ENCODE measurements at regions not wholly inside any gene's neighbourhood (a gene's known extent, or its start where the extent isn't known, plus 50 kb on each side); places are given as distances from the start of the nearest gene placed in this dataset.

DNA sequence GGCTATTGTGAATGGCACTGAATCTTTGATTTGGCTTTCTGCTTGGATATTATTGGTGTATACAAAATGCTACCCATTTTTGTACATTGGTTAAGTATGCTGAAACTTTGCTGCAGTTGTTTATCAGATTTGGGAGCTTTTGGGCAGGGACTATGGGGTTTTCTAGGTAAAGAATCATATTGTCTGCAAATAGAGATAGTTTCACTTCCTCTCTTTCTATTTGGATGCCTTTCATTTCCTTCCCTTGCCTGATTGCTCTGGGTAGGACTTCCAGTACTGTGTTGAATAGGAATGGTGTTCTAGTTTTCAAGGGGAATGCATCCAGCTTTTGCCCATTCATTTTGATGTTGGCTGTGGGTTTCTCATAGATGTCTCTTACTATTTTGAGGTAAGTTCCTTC lies 489.1 kb upstream of the LRATD1 start:
- BruUV-seq (replicated peaks), result no TSS peak
- TF ChIP-seq ZNF24 (IDR thresholded peaks at IDR 0.05) (0 out of 2 replicates have a peak, but pooled peaks have one; percentile 7), ETV6 (conservative IDR thresholded peaks at IDR 0.05 in 1 of 2, IDR thresholded peaks at IDR 0.05 in 1 of 2; ENCODE audit: borderline replicate concordance in 1 of 2, low read depth in 1 of 2) (peak in 1 of 2 experiments; percentile 76; a peak in 2 of 4 replicates), ZNF217 (IDR thresholded peaks at IDR 0.05) (0 out of 2 replicates have a peak, but pooled peaks have one; percentile 44), NBN (IDR thresholded peaks at IDR 0.05) (no peak), ZSCAN29 (IDR thresholded peaks at IDR 0.05) (no peak), GATAD2B (conservative IDR thresholded peaks at IDR 0.05; ENCODE audit: low read depth) (no peak), RUNX3 (IDR thresholded peaks at IDR 0.05; ENCODE audit: low read length) (0 out of 2 replicates have a peak, but pooled peaks have one; percentile 6), ATF7 (IDR thresholded peaks at IDR 0.05; ENCODE audit: low read depth) (0 out of 2 replicates have a peak, but pooled peaks have one; percentile 16), IKZF1 (conservative IDR thresholded peaks at IDR 0.05) (peak; percentile 65), MTA2 (IDR thresholded peaks at IDR 0.05; ENCODE audit: low read depth) (peak; percentile 29; the same call in 1 of the 2 replicates), SPI1 (IDR thresholded peaks at IDR 0.05; ENCODE audit: borderline replicate concordance, insufficient read depth, low read depth, low read length) (peak; percentile 91), EED (IDR thresholded peaks at IDR 0.05; ENCODE audit: low read depth) (peak; percentile 56; the same call in 1 of the 2 replicates), DPF2 (IDR thresholded peaks at IDR 0.05) (peak; percentile 44; the same call in 1 of the 2 replicates), IKZF2 (IDR thresholded peaks at IDR 0.05) (peak; percentile 79 to 81)
- TF ChIP-seq, protein P1, sequence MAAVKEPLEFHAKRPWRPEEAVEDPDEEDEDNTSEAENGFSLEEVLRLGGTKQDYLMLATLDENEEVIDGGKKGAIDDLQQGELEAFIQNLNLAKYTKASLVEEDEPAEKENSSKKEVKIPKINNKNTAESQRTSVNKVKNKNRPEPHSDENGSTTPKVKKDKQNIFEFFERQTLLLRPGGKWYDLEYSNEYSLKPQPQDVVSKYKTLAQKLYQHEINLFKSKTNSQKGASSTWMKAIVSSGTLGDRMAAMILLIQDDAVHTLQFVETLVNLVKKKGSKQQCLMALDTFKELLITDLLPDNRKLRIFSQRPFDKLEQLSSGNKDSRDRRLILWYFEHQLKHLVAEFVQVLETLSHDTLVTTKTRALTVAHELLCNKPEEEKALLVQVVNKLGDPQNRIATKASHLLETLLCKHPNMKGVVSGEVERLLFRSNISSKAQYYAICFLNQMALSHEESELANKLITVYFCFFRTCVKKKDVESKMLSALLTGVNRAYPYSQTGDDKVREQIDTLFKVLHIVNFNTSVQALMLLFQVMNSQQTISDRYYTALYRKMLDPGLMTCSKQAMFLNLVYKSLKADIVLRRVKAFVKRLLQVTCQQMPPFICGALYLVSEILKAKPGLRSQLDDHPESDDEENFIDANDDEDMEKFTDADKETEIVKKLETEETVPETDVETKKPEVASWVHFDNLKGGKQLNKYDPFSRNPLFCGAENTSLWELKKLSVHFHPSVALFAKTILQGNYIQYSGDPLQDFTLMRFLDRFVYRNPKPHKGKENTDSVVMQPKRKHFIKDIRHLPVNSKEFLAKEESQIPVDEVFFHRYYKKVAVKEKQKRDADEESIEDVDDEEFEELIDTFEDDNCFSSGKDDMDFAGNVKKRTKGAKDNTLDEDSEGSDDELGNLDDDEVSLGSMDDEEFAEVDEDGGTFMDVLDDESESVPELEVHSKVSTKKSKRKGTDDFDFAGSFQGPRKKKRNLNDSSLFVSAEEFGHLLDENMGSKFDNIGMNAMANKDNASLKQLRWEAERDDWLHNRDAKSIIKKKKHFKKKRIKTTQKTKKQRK (IDR thresholded peaks at IDR 0.05; ENCODE audit: low read depth, low read length), result no peak
- TF ChIP-seq, protein P2, sequence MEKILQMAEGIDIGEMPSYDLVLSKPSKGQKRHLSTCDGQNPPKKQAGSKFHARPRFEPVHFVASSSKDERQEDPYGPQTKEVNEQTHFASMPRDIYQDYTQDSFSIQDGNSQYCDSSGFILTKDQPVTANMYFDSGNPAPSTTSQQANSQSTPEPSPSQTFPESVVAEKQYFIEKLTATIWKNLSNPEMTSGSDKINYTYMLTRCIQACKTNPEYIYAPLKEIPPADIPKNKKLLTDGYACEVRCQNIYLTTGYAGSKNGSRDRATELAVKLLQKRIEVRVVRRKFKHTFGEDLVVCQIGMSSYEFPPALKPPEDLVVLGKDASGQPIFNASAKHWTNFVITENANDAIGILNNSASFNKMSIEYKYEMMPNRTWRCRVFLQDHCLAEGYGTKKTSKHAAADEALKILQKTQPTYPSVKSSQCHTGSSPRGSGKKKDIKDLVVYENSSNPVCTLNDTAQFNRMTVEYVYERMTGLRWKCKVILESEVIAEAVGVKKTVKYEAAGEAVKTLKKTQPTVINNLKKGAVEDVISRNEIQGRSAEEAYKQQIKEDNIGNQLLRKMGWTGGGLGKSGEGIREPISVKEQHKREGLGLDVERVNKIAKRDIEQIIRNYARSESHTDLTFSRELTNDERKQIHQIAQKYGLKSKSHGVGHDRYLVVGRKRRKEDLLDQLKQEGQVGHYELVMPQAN (conservative IDR thresholded peaks at IDR 0.05), result no peak
- Histone ChIP-seq H3K9ac (ENCODE audit: control insufficient read depth, insufficient read depth, low read length) (no peak overlapping the region), H3K27ac (ENCODE audit: control insufficient read depth, insufficient read depth) (no peak overlapping the region), H3K27me3 (replicated peaks in 1 of 2; ENCODE audit: control insufficient read depth in 2 of 2, insufficient read depth in 2 of 2, low read length in 1 of 2) (no peaks in the 10 kb centered on the region), H4K20me1 (ENCODE audit: control insufficient read depth, insufficient read depth) (no peaks in the 10 kb centered on the region), H3K4me2 (ENCODE audit: control insufficient read depth, insufficient read depth) (no peak overlapping the region), H2AFZ (ENCODE audit: control insufficient read depth, low read depth, low read length) (no peak overlapping the region), H3K4me3 (no peak overlapping the region), H3K4me1 (ENCODE audit: control insufficient read depth, insufficient read depth, low read length) (no peaks in the 10 kb centered on the region), H3K79me2 (ENCODE audit: control insufficient read depth, insufficient read depth, low read length) (no peaks in the 10 kb centered on the region), H3K9me3 (replicated peaks; ENCODE audit: control insufficient read depth, insufficient read depth, low read length) (no peaks in the 10 kb centered on the region; the same call in 2 of the 3 replicates), H3K36me3 (ENCODE audit: control insufficient read depth in 2 of 2, insufficient read depth in 2 of 2, low read length in 1 of 2) (no peaks in the 10 kb centered on the region)
- in situ Hi-C loops (cut with MboI) (no loop called here), intact Hi-C loops (cut with micrococcal nuclease; ENCODE audit: unreplicated experiment) (no loop called here)
- peak; percentile 4 for DNase-seq (ENCODE audit: low read depth, low spot score)
- ATAC-seq, result peak; percentile 71
- ChIA-PET CTCF (no interaction called here), RAD21 (ENCODE audit: unreplicated experiment) (no interaction called here), SMC1A (ENCODE audit: uncharacterized antibody, unreplicated experiment) (interaction anchor here (1.6 to 2.1 kb wide), 2 partner anchors 12 to 163 kb away, joined by 5 to 7 read pairs; no protein-coding TSS in a partner anchor), POLR2A (no interaction called here)
- FAIRE-seq, result no peak
